ENCODE measurements at regions not wholly inside any gene's neighbourhood (a gene's known extent, or its start where the extent isn't known, plus 50 kb on each side); places are given as distances from the start of the nearest gene placed in this dataset.
"Not testable (repeated sequence)": the region's sequence is repeated elsewhere in the genome, so short reads cannot be mapped to it uniquely, and the experiment has no call there.

- DNase-seq, result no peak
Measured at GRCh38 chr3:159739969-159740368, 248.7 kb upstream of the IL12A start.

GRCh38 chr3:159741281-159741680 lies 247.4 kb upstream of the IL12A start:
- DNase-seq, result no peak

- no peak for DNase-seq
Measured at GRCh38 chr3:159748425-159748824, 240.2 kb upstream of the IL12A start.

GRCh38 chr3:159749406-159749805 lies 239.2 kb upstream of the IL12A start:
- DNase-seq, result no peak

GRCh38 chr3:159751146-159751545 lies 237.5 kb upstream of the IL12A start:
- no peak for DNase-seq

GRCh38 chr3:159751752-159752151 lies 236.9 kb upstream of the IL12A start:
- no peak for DNase-seq

DNA sequence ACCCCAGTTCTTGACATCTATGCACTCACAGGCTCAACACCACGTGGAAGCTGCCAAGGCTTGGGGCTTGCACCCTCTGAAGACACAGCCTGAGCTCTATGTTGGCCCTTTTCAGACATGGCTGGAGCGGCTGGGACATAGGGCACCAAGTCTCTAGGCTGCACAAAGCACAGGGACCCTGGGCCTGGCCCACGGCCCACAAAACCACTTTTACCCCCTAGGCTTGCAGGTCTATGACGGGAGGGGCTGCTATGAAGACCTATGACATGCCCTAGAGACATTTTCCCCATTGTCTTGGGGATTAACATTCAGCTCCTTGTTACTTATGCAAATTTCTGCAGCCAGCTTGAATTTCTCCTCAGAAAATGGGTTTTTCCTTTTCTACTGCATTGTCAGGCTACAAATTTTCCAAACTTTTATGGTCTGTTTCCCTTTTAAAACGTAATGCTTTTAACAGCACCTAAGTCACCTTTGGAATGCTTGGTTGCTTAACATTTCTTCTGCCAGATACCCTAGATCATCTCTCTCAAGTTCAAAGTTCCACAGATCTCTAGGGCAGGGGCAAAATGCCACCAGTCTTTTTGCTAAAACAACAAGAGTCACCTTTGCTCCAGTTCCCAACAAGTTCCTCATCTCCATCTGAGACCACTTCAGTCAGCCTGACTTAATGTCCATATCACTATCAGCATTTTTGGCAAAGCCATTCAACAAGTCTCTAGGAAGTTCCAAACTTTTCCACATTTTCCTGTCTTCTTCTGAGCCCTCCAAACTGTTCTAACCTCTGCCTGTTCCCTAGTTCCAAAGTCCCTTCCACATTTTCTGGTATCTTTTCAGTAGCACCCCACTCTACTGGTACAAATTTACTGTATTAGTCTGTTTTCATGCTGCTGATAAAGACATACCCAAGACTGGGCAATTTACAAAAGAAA lies 232.1 kb upstream of the IL12A start:
- not testable (repeated sequence) for DNase-seq

DNA sequence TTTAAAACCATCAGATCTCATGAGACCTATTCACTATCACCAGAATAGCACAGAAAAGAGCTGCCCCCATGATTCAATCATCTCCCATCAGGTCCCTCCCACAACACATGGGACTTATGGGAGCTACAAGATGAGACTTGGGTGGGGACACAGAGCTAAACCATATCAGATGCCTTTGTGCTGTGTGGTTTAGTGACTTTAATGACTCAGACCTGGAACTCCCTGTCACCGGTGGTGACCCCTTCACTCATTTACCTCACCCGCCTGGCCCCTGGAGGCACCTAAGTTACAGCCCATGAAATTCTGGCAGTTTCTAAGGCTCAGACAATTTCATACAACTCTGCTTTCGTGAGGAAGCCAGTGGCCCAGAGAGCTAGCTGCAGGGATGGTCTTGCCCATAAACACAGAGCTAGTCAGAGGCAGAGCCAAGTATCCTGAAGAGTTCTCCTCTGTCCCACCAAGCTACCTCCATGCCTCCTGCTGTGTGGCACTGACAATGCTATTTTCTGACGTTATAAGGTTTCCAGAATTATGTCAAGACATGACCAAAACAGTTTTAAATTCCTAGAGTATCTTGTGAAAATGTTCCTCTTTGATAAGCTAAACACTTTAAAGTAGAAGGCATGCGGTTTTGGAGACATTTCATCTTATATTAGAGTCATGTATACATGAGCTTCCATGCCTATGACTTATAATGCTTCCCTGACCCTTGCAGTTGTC lies 231.1 kb upstream of the IL12A start:
- no peak for DNase-seq

DNA sequence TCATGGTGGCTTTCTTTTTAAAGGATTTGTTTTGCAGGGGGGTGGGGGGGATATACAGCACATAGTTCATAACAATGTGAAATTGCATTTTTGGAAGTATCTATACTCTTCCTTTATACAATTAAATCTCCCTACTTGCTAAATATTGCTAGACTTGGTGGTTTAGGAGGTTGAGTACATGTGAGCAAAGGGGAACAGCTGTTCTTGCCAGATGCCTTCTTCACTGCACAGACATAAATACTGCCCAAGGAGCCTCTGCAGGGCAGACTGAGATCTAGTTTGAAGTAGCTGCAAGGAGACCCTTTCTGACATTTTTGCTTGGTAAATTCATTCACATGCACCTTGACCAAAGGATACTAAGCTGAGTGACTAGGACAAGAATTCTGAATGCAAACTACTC lies 228.6 kb upstream of the IL12A start:
- no peak for DNase-seq

GRCh38 chr3:159761369-159761768 lies 227.3 kb upstream of the IL12A start:
- DNase-seq, result no peak

- DNase-seq, result no peak
Measured at GRCh38 chr3:159761848-159762635, 226.6 kb upstream of the IL12A start.

- DNase-seq, result no peak
Measured at GRCh38 chr3:159763011-159763601, 225.5 kb upstream of the IL12A start.

- no peak for DNase-seq
Measured at GRCh38 chr3:159763602-159764489, 224.8 kb upstream of the IL12A start.

DNA sequence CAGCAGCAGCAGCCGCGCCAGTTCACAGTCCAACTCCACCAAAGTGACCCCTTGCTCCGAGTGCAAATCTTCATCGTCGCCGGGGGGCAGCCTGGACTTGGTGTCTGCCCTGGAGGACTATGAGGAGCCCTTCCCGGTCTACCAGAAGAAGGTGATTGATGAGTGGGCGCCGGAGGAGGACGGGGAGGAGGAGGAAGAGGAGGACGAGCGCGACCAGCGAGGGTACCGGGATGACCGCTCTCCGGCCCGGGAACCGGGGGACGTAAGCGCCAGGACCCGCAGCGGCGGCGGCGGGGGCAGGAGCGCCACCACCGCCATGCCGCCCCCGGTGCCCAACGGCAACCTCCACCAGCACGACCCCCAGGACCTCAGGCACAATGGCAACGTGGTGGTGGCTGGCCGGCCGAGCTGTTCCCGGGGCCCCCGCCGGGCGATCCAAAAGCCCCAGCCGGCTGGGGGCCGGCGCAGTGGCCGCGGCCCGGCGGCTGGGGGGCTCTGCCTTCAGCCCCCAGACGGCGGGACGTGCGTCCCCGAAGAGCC lies 224.1 kb upstream of the IL12A start:
- no peak for DNase-seq

DNA sequence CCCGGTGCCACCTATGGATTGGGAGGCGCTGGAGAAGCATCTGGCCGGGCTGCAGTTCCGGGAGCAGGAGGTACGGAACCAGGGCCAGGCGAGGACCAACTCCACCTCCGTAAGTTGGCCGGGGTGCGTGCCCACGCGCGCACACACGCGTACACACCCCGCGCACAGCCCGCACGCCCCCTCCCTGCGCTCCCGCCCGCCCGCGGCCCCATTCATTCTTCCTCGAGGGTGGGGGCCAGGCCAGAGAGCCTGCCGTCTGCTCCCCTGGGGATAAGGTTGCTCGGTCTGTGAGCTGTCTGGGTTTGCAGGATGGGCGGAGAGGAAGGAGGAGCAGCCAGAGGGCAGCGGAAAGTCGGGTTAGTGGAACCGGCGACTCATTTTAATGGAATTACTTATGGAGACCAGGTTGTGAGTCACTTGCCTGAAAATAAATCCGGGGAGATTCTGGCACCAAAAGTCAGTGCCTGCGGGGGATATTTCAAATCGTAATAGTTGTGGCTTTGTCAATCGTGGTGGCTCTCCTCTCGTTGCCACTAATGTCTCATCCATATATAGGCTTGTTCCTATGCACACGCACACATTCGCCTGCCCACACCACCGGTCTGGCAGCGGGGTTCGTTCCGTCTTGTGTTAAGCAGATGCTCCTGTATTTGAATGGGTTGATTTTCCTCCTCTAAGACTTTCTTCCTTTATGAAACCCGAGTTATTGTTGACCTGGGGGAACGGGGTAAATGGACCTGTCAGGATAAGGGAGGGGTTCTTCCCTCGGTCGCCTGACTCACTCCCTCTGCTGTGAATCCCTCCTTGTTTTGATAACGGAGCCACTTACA lies 223.4 kb upstream of the IL12A start:
- DNase-seq, result no peak

DNA sequence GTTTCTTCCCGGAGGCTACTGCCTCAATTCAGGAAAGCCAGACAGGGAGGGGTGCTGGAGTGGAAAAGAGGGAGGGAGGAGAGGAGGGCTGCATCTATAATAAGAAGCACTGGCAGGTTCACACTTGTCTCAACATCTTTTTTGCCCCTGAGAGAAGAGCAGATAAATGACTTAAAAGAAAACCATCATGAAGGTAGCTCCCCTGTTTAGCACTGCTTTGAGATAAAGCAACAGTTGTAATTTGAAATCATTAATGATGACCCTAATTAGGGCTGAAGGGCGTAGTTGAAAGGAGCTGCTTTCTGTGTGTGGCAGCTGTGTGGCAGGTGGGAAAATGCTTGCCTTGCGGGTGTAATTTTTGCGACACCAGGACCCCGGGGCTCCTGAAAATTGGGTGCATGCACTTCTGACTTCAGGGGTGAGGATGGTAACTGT lies 222.8 kb upstream of the IL12A start:
- DNase-seq, result no peak

DNA sequence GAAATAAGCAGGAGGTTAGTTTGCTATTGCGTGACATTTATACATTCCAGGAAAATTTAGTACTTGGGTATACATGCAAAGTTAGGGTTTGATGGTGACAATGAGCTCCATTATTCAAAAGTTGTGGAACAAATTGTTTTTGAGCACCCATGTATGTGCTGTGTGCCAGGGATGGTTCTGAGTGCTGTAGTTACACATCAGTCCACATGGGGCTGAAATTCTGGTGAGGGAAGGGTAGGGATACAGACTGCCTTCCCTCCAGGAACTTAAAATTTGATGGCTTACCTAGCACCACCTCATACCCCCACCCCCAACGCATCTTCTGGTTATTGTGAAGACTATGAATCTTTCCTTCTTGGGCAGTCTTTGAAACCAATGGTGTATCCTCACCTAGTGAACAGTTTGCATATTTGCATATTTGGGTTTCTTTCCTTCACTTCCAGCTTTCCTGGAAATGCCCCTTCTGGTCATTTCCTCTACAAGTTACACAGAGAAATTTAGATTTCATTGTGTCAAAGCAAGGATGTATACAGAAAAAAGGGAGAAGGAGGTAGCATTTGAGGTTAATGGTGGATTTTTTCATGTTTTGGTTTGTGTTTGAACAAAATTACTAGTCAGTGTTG lies 222.0 kb upstream of the IL12A start:
- no peak for DNase-seq

- DNase-seq, result no peak
Measured at GRCh38 chr3:159770998-159771397, 217.6 kb upstream of the IL12A start.

DNA sequence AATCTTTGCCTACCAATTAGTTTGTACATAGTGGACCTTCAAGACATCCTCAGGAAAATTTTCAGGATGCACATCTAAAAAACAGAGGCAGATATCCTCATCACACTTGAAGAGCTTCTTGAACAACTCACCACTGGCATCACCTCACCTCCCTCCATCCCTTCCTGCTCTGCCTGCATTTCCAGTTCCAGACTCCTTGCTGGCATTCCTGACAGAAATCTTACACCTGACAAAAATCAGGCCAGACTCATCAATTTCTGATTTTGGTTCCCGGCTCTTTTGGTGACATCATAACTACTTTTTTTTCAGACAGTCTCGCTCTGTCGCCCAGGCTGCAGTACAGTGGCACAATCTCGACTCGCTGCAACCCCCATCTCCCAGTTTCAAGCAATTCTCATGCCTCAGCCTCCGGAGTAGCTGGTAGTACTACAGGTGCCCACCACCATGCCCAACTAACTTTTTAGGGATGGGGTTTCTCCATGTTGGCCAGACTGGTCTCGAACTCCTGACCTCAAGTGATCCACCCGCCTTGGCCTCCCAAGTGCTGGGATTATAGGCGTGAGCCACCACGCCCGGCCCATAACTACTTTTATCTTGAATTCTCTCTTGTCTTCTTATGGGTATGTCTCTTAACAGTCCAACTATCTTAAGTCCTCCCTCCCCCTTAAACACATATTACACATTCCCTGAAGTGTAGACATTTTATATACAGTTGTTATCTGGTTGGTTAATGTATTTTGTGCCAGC lies 216.6 kb upstream of the IL12A start:
- no peak for DNase-seq
